Tibial nerve (tissue), 4 donors: ENCODE measurements at regions not wholly inside any gene's neighbourhood (a gene's known extent, or its start where the extent isn't known, plus 50 kb on each side); places are given as distances from the start of the nearest gene placed in this dataset.

Experiments
- DNase-seq, 2 donors: peaks; one replicate each; pipeline ENCODE4 v3.0.0-alpha.2; 2019; ENCODE audit warnings: low spot score in 2 of 2
- H3K27ac ChIP-seq, 4 donors: fragments of 200-600 bp; sonication (generic) in 3 of 4; one replicate each; pipeline ENCODE4 v1.5.1; 2017 to 2019; ENCODE audit warnings: mild to moderate bottlenecking in 1 of 4
- H3K27me3 ChIP-seq, 2 donors: fragments of 200-600 bp; sonication (generic) in 1 of 2; one replicate each; pipeline versions ENCODE4 v1.5.1 to v1.6.0; 2017 to 2019
- H3K36me3 ChIP-seq, 3 donors: fragments of 200-600 bp; sonication (generic); one replicate each; pipeline ENCODE4 v1.5.1; 2018 to 2019
- H3K4me1 ChIP-seq, 4 donors: fragments of 200-600 bp; sonication (generic) in 3 of 4; one replicate each; pipeline ENCODE4 v1.5.1; 2017 to 2019
- H3K4me3 ChIP-seq, 4 donors: fragments of 200-600 bp; sonication (generic) in 3 of 4; one replicate each; pipeline ENCODE4 v1.5.1; 2017 to 2019; ENCODE audit warnings: mild to moderate bottlenecking in 1 of 4, moderate library complexity in 1 of 4
- H3K9me3 ChIP-seq, 4 donors: fragments of 200-600 bp; sonication (generic) in 3 of 4; one replicate each; pipeline ENCODE4 v1.5.1; 2017 to 2019
- EP300 ChIP-seq, 2 donors: sonication (generic); formaldehyde crosslinking; IDR thresholded peaks; one replicate each; pipeline ENCODE4 v1.6.1; 2017; ENCODE audit warnings: antibody characterized with exemption in 2 of 2, mild to moderate bottlenecking in 1 of 2
- POLR2A ChIP-seq, 2 donors: fragments of 450-650 bp; IDR thresholded peaks; one replicate each; pipeline ENCODE4 v1.6.1; 2017; ENCODE audit warnings: antibody characterized with exemption in 2 of 2, mild to moderate bottlenecking in 2 of 2, moderate library complexity in 2 of 2
- WGBS, 2 donors: methylation state at CpG; one replicate each; pipeline ENCODE4 v1.1.5; 2018; 5-methylcytosine and 5-hydroxymethylcytosine counted together
- TF ChIP-seq, protein P1 (sequence below), 5 experiments: fragments of 200-600 bp in 3 of 5; fragments of 450-650 bp in 2 of 5; sonication (generic) in 3 of 5; IDR thresholded peaks; one replicate each; pipeline ENCODE4 v1.5.1; 2016 to 2019; ENCODE audit warnings: antibody characterized with exemption in 5 of 5, mild to moderate bottlenecking in 3 of 5, moderate library complexity in 2 of 5

GRCh38 chr5:68793993-68794392, 299.8 kb upstream of the SLC30A5 start:
- no peak overlapping the region for H3K4me3 ChIP-seq
- DNase-seq: no peak
- no peak for TF ChIP-seq EP300 (IDR thresholded peaks at IDR 0.05)
- TF ChIP-seq, protein P1, sequence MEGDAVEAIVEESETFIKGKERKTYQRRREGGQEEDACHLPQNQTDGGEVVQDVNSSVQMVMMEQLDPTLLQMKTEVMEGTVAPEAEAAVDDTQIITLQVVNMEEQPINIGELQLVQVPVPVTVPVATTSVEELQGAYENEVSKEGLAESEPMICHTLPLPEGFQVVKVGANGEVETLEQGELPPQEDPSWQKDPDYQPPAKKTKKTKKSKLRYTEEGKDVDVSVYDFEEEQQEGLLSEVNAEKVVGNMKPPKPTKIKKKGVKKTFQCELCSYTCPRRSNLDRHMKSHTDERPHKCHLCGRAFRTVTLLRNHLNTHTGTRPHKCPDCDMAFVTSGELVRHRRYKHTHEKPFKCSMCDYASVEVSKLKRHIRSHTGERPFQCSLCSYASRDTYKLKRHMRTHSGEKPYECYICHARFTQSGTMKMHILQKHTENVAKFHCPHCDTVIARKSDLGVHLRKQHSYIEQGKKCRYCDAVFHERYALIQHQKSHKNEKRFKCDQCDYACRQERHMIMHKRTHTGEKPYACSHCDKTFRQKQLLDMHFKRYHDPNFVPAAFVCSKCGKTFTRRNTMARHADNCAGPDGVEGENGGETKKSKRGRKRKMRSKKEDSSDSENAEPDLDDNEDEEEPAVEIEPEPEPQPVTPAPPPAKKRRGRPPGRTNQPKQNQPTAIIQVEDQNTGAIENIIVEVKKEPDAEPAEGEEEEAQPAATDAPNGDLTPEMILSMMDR (IDR thresholded peaks at IDR 0.05): no peak
- no peak for TF ChIP-seq POLR2A (IDR thresholded peaks at IDR 0.05)
- no peak overlapping the region for H3K27ac ChIP-seq
- H3K4me1 ChIP-seq: peaks cover 0 to 5% (median 0%) of the 10 kb centered on the region in 4 donors
- H3K27me3 ChIP-seq: no peaks in the 10 kb centered on the region
- peaks cover 0 to 11% (median 0%) of the 10 kb centered on the region in 4 donors for H3K9me3 ChIP-seq
- WGBS, 2 donors: 72 to 81% methylated on average over 4 of the region's 4 CpGs
- H3K36me3 ChIP-seq: no peaks in the 10 kb centered on the region

- Histone ChIP-seq H3K27me3 (no peaks in the 10 kb centered on the region), H3K9me3 (peaks cover 0 to 11% (median 0%) of the 10 kb centered on the region in 4 donors), H3K4me1 (peaks cover 0 to 5% (median 0%) of the 10 kb centered on the region in 4 donors), H3K4me3 (no peak overlapping the region), H3K36me3 (no peaks in the 10 kb centered on the region), H3K27ac (no peak overlapping the region)
- WGBS, 2 donors: 70 to 71% methylated on average over 5 to 6 of the region's 6 CpGs
- TF ChIP-seq POLR2A (IDR thresholded peaks at IDR 0.05): no peak
- TF ChIP-seq EP300 (IDR thresholded peaks at IDR 0.05): no peak
- TF ChIP-seq, protein P1 (IDR thresholded peaks at IDR 0.05): no peak
- no peak for DNase-seq
These were observed 298.6 kb upstream of the SLC30A5 start for GRCh38 chr5:68795190-68795589.

- peaks cover 0 to 4% (median 0%) of the 10 kb centered on the region in 4 donors for H3K4me1 ChIP-seq
- no peak overlapping the region for H3K27ac ChIP-seq
- H3K27me3 ChIP-seq: no peaks in the 10 kb centered on the region
- no peak overlapping the region for H3K4me3 ChIP-seq
- DNase-seq: no peak
- TF ChIP-seq, protein P1 (IDR thresholded peaks at IDR 0.05): no peak
- no peak for TF ChIP-seq EP300 (IDR thresholded peaks at IDR 0.05)
- WGBS, 2 donors: 78 to 79% methylated on average over 2 of the region's 2 CpGs
- H3K36me3 ChIP-seq: no peaks in the 10 kb centered on the region
- peaks cover 0 to under 1% (median 0%) of the 10 kb centered on the region in 4 donors for H3K9me3 ChIP-seq
These were observed 294.7 kb upstream of the SLC30A5 start for GRCh38 chr5:68798877-68799843.

GRCh38 chr5:68802430-68802829, 291.4 kb upstream of the SLC30A5 start:
- Histone ChIP-seq H3K27me3 (no peaks in the 10 kb centered on the region), H3K9me3 (peaks cover 0 to 16% (median 0%) of the 10 kb centered on the region in 4 donors), H3K36me3 (no peaks in the 10 kb centered on the region), H3K4me3 (no peak overlapping the region), H3K4me1 (no peaks in the 10 kb centered on the region), H3K27ac (no peak overlapping the region)
- WGBS, 2 donors: 74 to 83% methylated on average over 2 of the region's 2 CpGs
- no peak for DNase-seq
- TF ChIP-seq EP300 (IDR thresholded peaks at IDR 0.05) (no peak), POLR2A (IDR thresholded peaks at IDR 0.05) (no peak)
- TF ChIP-seq, protein P1 (IDR thresholded peaks at IDR 0.05): no peak

DNA sequence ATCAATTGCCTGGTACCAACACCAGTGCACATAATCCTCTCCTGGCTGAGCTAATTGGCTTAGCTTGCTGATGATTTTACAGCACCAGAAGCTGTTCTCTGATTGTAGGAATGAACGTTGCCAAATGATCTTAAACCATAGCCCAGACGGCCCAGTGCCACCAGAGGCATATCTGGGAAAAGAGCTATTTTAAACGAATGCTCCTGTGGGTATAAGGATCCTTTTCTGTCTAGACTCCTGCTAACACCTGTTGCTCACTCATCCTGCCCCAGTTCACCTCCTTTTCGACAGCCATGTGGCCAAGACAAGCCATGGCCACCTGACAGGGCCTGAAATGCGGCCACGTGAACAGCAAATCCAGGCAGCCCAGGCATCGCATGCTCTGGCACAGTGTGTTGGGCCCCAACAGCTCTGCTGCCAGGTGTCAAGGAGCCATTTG, 289.9 kb upstream of the SLC30A5 start:
- Histone ChIP-seq H3K27me3 (no peaks in the 10 kb centered on the region), H3K4me3 (no peak overlapping the region), H3K9me3 (peaks cover 0 to 16% (median 0%) of the 10 kb centered on the region in 4 donors), H3K36me3 (no peaks in the 10 kb centered on the region), H3K4me1 (no peaks in the 10 kb centered on the region), H3K27ac (no peak overlapping the region)
- DNase-seq: no peak
- WGBS, 2 donors: 73 to 77% methylated on average over 7 of the region's 7 CpGs
- TF ChIP-seq POLR2A (IDR thresholded peaks at IDR 0.05): no peak
- TF ChIP-seq, protein P1 (IDR thresholded peaks at IDR 0.05): no peak
- TF ChIP-seq EP300 (IDR thresholded peaks at IDR 0.05): no peak
